ENCODE measurements at regions not wholly inside any gene's neighbourhood (a gene's known extent, or its start where the extent isn't known, plus 50 kb on each side); places are given as distances from the start of the nearest gene placed in this dataset.
"Not testable (repeated sequence)": the region's sequence is repeated elsewhere in the genome, so short reads cannot be mapped to it uniquely, and the experiment has no call there.

- Mint-ChIP-seq H3K4me3 (no peak overlapping the region), H3K27me3 (no peaks in the 10 kb centered on the region), H3K36me3 (no peaks in the 10 kb centered on the region), H3K4me1 (no peaks in the 10 kb centered on the region), H3K9me3 (peaks cover 14% of the 10 kb centered on the region), H3K27ac (no peak overlapping the region)
These were observed 724.9 kb downstream of the MAT2B start for GRCh38 chr5:164230341-164230740.

GRCh38 chr5:164233791-164234190 is 728.4 kb downstream of the MAT2B start:
- Mint-ChIP-seq H3K4me3 (no peak overlapping the region), H3K9me3 (peaks cover 10% of the 10 kb centered on the region), H3K27me3 (no peaks in the 10 kb centered on the region), H3K27ac (no peak overlapping the region), H3K36me3 (no peaks in the 10 kb centered on the region), H3K4me1 (no peaks in the 10 kb centered on the region)

GRCh38 chr5:164234321-164234720 is 728.9 kb downstream of the MAT2B start:
- H3K27ac Mint-ChIP-seq = no peak overlapping the region
- H3K4me1 Mint-ChIP-seq = no peaks in the 10 kb centered on the region
- no peak overlapping the region for H3K4me3 Mint-ChIP-seq
- no peaks in the 10 kb centered on the region for H3K36me3 Mint-ChIP-seq
- H3K9me3 Mint-ChIP-seq = peaks cover 10% of the 10 kb centered on the region
- no peaks in the 10 kb centered on the region for H3K27me3 Mint-ChIP-seq

- Mint-ChIP-seq H3K9me3 (peaks cover 10% of the 10 kb centered on the region), H3K27ac (no peak overlapping the region), H3K36me3 (no peaks in the 10 kb centered on the region), H3K4me3 (no peak overlapping the region), H3K4me1 (no peaks in the 10 kb centered on the region), H3K27me3 (no peaks in the 10 kb centered on the region)
These were observed 730.0 kb downstream of the MAT2B start for GRCh38 chr5:164235300-164235891.

GRCh38 chr5:164237486-164237885 is 732.1 kb downstream of the MAT2B start:
- H3K27ac Mint-ChIP-seq = no peak overlapping the region
- H3K9me3 Mint-ChIP-seq = peaks cover 6% of the 10 kb centered on the region
- no peaks in the 10 kb centered on the region for H3K36me3 Mint-ChIP-seq
- no peak overlapping the region for H3K4me3 Mint-ChIP-seq
- H3K4me1 Mint-ChIP-seq = no peaks in the 10 kb centered on the region
- H3K27me3 Mint-ChIP-seq = no peaks in the 10 kb centered on the region

- not testable (repeated sequence) for H3K9me3 Mint-ChIP-seq, H3K4me3 Mint-ChIP-seq, H3K27me3 Mint-ChIP-seq, H3K4me1 Mint-ChIP-seq, H3K36me3 Mint-ChIP-seq, H3K27ac Mint-ChIP-seq
These were observed 746.4 kb downstream of the MAT2B start for GRCh38 chr5:164251781-164252180.

- H3K27me3 Mint-ChIP-seq = no peaks in the 10 kb centered on the region
- H3K9me3 Mint-ChIP-seq = peaks cover 6% of the 10 kb centered on the region
- no peak overlapping the region for H3K4me3 Mint-ChIP-seq
- no peaks in the 10 kb centered on the region for H3K36me3 Mint-ChIP-seq
- H3K27ac Mint-ChIP-seq = no peak overlapping the region
- no peaks in the 10 kb centered on the region for H3K4me1 Mint-ChIP-seq
These were observed 748.3 kb downstream of the MAT2B start for GRCh38 chr5:164253764-164254163.

- H3K27me3 Mint-ChIP-seq = no peaks in the 10 kb centered on the region
- H3K27ac Mint-ChIP-seq = no peak overlapping the region
- peaks cover 6% of the 10 kb centered on the region for H3K9me3 Mint-ChIP-seq
- no peaks in the 10 kb centered on the region for H3K36me3 Mint-ChIP-seq
- no peak overlapping the region for H3K4me3 Mint-ChIP-seq
- H3K4me1 Mint-ChIP-seq = no peaks in the 10 kb centered on the region
These were observed 750.3 kb downstream of the MAT2B start for GRCh38 chr5:164255598-164256213.

- Mint-ChIP-seq H3K9me3 (peaks cover 6% of the 10 kb centered on the region), H3K27me3 (no peaks in the 10 kb centered on the region), H3K4me1 (no peaks in the 10 kb centered on the region), H3K36me3 (no peaks in the 10 kb centered on the region), H3K4me3 (no peak overlapping the region), H3K27ac (no peak overlapping the region)
These were observed 750.9 kb downstream of the MAT2B start for GRCh38 chr5:164256351-164256750.

- no peak overlapping the region for H3K4me3 Mint-ChIP-seq
- H3K36me3 Mint-ChIP-seq = no peaks in the 10 kb centered on the region
- no peaks in the 10 kb centered on the region for H3K9me3 Mint-ChIP-seq
- H3K4me1 Mint-ChIP-seq = no peaks in the 10 kb centered on the region
- H3K27me3 Mint-ChIP-seq = no peaks in the 10 kb centered on the region
- no peak overlapping the region for H3K27ac Mint-ChIP-seq
These were observed 751.5 kb downstream of the MAT2B start for GRCh38 chr5:164256954-164257353.

- Mint-ChIP-seq H3K36me3 (no peaks in the 10 kb centered on the region), H3K4me1 (no peaks in the 10 kb centered on the region), H3K4me3 (no peak overlapping the region), H3K27me3 (no peaks in the 10 kb centered on the region), H3K27ac (no peak overlapping the region), H3K9me3 (peaks cover 4% of the 10 kb centered on the region)
These were observed 760.1 kb downstream of the MAT2B start for GRCh38 chr5:164265566-164265965.

- H3K27ac Mint-ChIP-seq = no peak overlapping the region
- no peak overlapping the region for H3K4me3 Mint-ChIP-seq
- no peaks in the 10 kb centered on the region for H3K4me1 Mint-ChIP-seq
- H3K27me3 Mint-ChIP-seq = no peaks in the 10 kb centered on the region
- H3K36me3 Mint-ChIP-seq = no peaks in the 10 kb centered on the region
- H3K9me3 Mint-ChIP-seq = peaks cover 4% of the 10 kb centered on the region
These were observed 761.2 kb downstream of the MAT2B start for GRCh38 chr5:164266571-164266970.

GRCh38 chr5:164277720-164278119 is 772.3 kb downstream of the MAT2B start:
- Mint-ChIP-seq H3K9me3 (no peaks in the 10 kb centered on the region), H3K4me1 (no peaks in the 10 kb centered on the region), H3K27ac (no peak overlapping the region), H3K4me3 (no peak overlapping the region), H3K27me3 (no peaks in the 10 kb centered on the region), H3K36me3 (no peaks in the 10 kb centered on the region)

- no peak overlapping the region for H3K4me3 Mint-ChIP-seq
- no peaks in the 10 kb centered on the region for H3K4me1 Mint-ChIP-seq
- H3K27me3 Mint-ChIP-seq = no peaks in the 10 kb centered on the region
- no peaks in the 10 kb centered on the region for H3K36me3 Mint-ChIP-seq
- H3K9me3 Mint-ChIP-seq = peaks cover 5% of the 10 kb centered on the region
- H3K27ac Mint-ChIP-seq = no peak overlapping the region
These were observed 784.1 kb downstream of the MAT2B start for GRCh38 chr5:164289526-164289925.

- Mint-ChIP-seq H3K27ac (no peak overlapping the region), H3K4me3 (no peak overlapping the region), H3K27me3 (no peaks in the 10 kb centered on the region), H3K36me3 (no peaks in the 10 kb centered on the region), H3K9me3 (no peaks in the 10 kb centered on the region), H3K4me1 (no peaks in the 10 kb centered on the region)
These were observed 791.2 kb downstream of the MAT2B start for GRCh38 chr5:164296603-164297080.

- Mint-ChIP-seq H3K9me3 (no peaks in the 10 kb centered on the region), H3K4me3 (no peak overlapping the region), H3K27me3 (no peaks in the 10 kb centered on the region), H3K27ac (no peak overlapping the region), H3K36me3 (no peaks in the 10 kb centered on the region), H3K4me1 (no peaks in the 10 kb centered on the region)
These were observed 792.7 kb downstream of the MAT2B start for GRCh38 chr5:164298165-164298564.

- no peak overlapping the region for H3K27ac Mint-ChIP-seq
These were observed 794.9 kb downstream of the MAT2B start for GRCh38 chr5:164300295-164300694.

More at GRCh38 chr5:164300295-164300694, 794.9 kb downstream of the MAT2B start:
- Mint-ChIP-seq H3K9me3 (no peaks in the 10 kb centered on the region), H3K4me1 (no peaks in the 10 kb centered on the region), H3K4me3 (no peak overlapping the region), H3K27me3 (no peaks in the 10 kb centered on the region), H3K36me3 (no peaks in the 10 kb centered on the region)
